GM12873 (cell line): ENCODE measurements at regions not wholly inside any gene's neighbourhood (a gene's known extent, or its start where the extent isn't known, plus 50 kb on each side); places are given as distances from the start of the nearest gene placed in this dataset.

ENCODE experiments used
- CTCF ChIP-seq: IDR thresholded peaks from 2 replicates; pipeline ENCODE4 v1.5.1; 2012; ENCODE audit warnings: low read depth, mild to moderate bottlenecking, moderate library complexity, low read length, control low read depth; ENCODE audit not compliant: insufficient read depth; ENCODE audit errors: missing control alignments

DNA sequence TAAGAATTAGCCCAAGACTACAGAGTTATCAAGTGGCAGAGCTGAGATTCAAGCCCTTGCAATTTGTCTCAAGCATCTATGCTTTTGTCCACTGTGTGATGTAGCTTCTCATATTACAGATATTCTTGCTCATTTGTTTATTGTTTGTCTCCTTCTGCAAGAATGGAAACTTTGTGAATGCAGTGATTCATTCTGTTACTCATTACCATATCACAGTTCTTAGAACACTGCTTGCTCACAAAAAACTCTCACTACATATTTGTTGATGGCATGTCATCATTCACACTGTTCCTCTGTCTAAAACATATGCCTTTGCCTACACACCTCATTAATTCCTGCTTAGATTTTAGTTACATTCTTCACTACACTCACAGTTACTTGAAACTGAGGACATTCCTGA is 1198.9 kb downstream of the PLA2G4A start:
- no peak for TF ChIP-seq CTCF

DNA sequence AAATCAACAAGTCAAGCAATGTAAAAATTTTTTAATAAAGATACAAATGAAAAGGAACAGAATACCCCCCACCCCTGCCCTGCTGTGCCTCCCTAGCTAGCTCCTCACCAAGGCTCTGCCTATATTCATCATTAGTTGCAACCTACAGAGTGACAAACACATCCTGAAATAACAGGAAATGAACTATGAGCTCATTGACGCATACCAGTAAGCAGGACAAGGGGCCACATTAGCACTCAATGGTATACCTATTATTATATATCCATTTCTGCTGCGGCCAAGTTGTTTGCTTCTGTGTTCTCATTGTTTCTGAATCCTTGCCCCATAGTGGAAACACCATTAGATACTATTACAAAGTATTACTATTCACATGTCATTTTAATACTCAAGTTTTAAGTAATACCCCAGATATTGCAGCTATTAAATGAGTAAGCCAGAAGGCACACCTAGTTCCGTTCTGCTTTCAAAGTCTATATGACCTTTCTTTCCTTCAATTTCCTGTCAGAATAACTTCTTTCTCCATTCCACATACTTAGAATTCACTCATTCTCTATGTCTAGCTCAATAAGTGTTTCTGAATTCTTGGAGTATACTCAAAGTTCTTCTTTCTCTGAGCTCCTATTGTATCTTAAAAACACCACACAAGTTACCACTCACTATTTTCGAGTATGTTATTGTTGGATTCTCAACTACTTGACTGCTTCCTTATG is 1214.9 kb downstream of the PLA2G4A start:
- no peak for TF ChIP-seq CTCF

GRCh38 chr1:188050250-188050649 is 1221.5 kb downstream of the PLA2G4A start:
- no peak for TF ChIP-seq CTCF

DNA sequence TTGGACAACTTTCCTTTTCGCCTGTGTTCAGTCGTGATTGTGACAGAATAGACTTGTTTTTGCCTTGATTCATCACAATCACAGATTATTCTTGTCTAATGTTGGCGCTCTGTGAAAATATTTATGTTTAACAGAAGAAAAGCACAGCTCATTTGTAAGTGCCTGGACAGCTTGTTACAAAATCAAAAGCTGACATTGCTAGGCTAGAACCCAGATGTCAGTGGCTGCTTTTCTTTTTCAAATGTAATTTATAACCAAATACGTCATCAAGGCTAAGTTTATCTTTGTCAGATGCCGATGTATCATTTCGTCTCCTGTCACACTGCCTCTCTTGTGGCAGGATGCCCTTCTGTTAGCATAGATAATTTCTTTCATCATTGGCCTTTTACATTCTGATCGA is 1227.3 kb downstream of the PLA2G4A start:
- TF ChIP-seq CTCF = no peak

DNA sequence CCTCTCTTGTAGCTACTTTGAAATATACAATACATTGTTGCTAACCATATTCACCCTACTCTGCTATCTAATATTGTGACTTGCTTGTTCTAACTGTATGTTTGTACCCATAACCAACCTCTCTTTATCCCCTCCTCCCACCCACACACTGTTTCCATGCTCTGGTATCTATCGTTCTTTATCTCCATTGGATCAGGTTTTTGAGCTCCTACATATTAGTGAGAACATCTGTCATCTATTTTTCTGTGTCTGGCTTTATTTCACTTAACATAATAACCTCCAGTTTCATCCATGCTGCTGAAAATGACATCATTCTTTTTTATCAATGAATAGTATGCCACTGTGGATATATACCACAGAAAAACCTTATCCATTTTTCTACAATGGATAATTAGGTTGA is 1230.1 kb downstream of the PLA2G4A start:
- TF ChIP-seq CTCF = no peak

- TF ChIP-seq CTCF = no peak
Observed at GRCh38 chr1:188061881-188062280, 1233.1 kb downstream of the PLA2G4A start.

GRCh38 chr1:188062456-188062855 is 1233.7 kb downstream of the PLA2G4A start:
- no peak for TF ChIP-seq CTCF
